Caco-2 (cell line): ENCODE measurements at regions not wholly inside any gene's neighbourhood (a gene's known extent, or its start where the extent isn't known, plus 50 kb on each side); places are given as distances from the start of the nearest gene placed in this dataset.

ENCODE experiments used
- BruUV-seq: library from RNA; stranded (reverse); fragments of 400-500 nt; replicated peaks from 2 replicates; lab custom pipeline; 2021; lab: Mats Ljungman, UMichigan
- CTCF ChIA-PET: fragments of 300-600 bp; sonication (Branson Sonifier 250); formaldehyde crosslinking; loops from one replicate; lab custom pipeline; 2022; ENCODE audit warnings: antibody characterized with exemption; lab: Charles Lee
- POLR2A ChIA-PET: fragments of 300-600 bp; sonication (Branson Sonifier 250); formaldehyde crosslinking; loops from one replicate; lab custom pipeline; 2022; ENCODE audit warnings: antibody characterized with exemption; lab: Charles Lee
- DNase-seq, 2 experiments: peaks; one replicate each; pipeline versions ENCODE4 v3.0.0 to v3.0.0-alpha.2; 2020 to 2022
- H3K27me3 ChIP-seq: replicated peaks from 2 replicates; pipeline ENCODE4 v1.6.0; 2011; ENCODE audit warnings: low read length; ENCODE audit not compliant: control insufficient read depth, insufficient read depth
- H3K36me3 ChIP-seq: 2 replicates; pipeline ENCODE4 v1.5.1; 2011; ENCODE audit warnings: low read length; ENCODE audit not compliant: control insufficient read depth, insufficient read depth
- H3K4me1 ChIP-seq: fragments of 250-450 bp; sonication (Bioruptor Pico); 2 replicates; pipeline ENCODE4 v1.5.1; 2020; ENCODE audit warnings: mild to moderate bottlenecking
- H3K4me3 ChIP-seq: 2 replicates; pipeline ENCODE4 v1.5.1; 2011; ENCODE audit warnings: low read depth, mild to moderate bottlenecking, control low read depth, low read length
- H3K9me3 ChIP-seq: fragments of 250-450 bp; sonication (Bioruptor Pico); 2 replicates; pipeline ENCODE4 v1.5.1; 2020; ENCODE audit warnings: mild to moderate bottlenecking, moderate library complexity
- H3K27ac Mint-ChIP-seq: one replicate; pipeline ENCODE4 v1.8.0; 2022; ENCODE audit warnings: mixed read lengths; ENCODE audit not compliant: unreplicated experiment
- H3K27me3 Mint-ChIP-seq: one replicate; pipeline ENCODE4 v1.8.0; 2022; ENCODE audit warnings: mixed read lengths; ENCODE audit not compliant: insufficient read depth, unreplicated experiment
- H3K36me3 Mint-ChIP-seq: one replicate; pipeline ENCODE4 v1.8.0; 2022; ENCODE audit warnings: mild to moderate bottlenecking, mixed read lengths; ENCODE audit not compliant: insufficient read depth, unreplicated experiment
- H3K4me1 Mint-ChIP-seq: one replicate; pipeline ENCODE4 v1.8.0; 2022; ENCODE audit warnings: low read depth, mixed read lengths; ENCODE audit not compliant: unreplicated experiment
- H3K4me3 Mint-ChIP-seq: one replicate; pipeline ENCODE4 v1.8.0; 2022; ENCODE audit warnings: mild to moderate bottlenecking, moderate library complexity, mixed read lengths; ENCODE audit not compliant: unreplicated experiment
- H3K9me3 Mint-ChIP-seq: one replicate; pipeline ENCODE4 v1.8.0; 2022; ENCODE audit warnings: mixed read lengths; ENCODE audit not compliant: unreplicated experiment
- intact Hi-C: fragments of 100-400 bp; cut with micrococcal nuclease; formaldehyde crosslinking; loops from one replicate; pipeline ENCODE4 v1.10.0; 2022; ENCODE audit not compliant: unreplicated experiment
- TF ChIP-seq, protein P1 (sequence below), 2 experiments: fragments of 200-600 bp in 1 of 2; IDR thresholded peaks; 1 replicate in 1 of 2; 2 replicates in 1 of 2; pipeline versions ENCODE4 v1.5.1 to v1.8.0; 2011 to 2022; ENCODE audit warnings: antibody characterized with exemption in 1 of 2, control low read depth in 1 of 2, inconsistent platforms in 1 of 2, low read depth in 1 of 2, low read length in 1 of 2, mild to moderate bottlenecking in 1 of 2, moderate library complexity in 1 of 2; ENCODE audit not compliant: insufficient read depth in 1 of 2, severe bottlenecking in 1 of 2, unreplicated experiment in 1 of 2

DNA sequence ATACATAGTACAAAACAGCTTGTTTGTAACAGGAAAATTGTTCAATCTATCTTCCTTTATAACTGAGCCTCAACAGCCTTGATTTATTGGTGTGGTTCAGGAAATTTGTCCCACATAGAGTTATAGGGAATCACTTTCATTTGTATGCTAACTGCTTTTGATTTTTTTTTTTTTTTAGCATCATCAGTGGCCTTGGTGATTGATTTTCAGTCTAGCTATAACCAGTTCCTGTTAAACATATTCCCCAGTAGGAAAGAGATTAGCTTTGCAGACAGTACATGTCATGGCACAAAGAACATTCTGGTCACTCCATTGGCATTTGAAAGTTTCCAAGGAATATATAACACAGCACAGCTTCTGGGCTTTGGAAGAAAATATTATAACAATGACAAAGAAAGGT is 337.3 kb upstream of the TMPO start:
- POLR2A ChIA-PET, result no interaction called here

DNA sequence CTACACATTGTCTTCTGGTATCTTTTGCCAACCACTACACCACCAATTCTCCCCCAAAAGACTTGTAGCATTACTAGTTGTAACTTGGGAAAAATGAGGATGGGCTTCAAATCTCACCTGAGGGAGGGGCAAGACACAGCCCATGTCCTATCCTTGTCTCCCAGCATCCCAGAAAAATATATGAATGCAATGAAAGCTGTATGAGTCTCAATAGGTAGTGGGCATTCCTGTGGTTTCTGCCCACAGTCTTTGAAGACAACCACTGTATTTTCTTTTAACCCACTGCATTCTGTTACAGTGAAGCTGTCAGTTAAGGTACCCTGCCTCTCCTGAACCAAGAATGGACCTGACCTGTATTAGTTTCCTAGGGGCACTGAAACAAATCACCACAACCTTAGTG is 336.2 kb upstream of the TMPO start:
- ChIA-PET CTCF (no interaction called here), POLR2A (no interaction called here)
- H3K4me3 ChIP-seq, result no peak overlapping the region
- Mint-ChIP-seq H3K27me3 (no peaks in the 10 kb centered on the region), H3K36me3 (no peaks in the 10 kb centered on the region), H3K4me3 (no peak overlapping the region), H3K4me1 (no peaks in the 10 kb centered on the region), H3K9me3 (no peaks in the 10 kb centered on the region), H3K27ac (no peak overlapping the region)
- TF ChIP-seq, protein P1, sequence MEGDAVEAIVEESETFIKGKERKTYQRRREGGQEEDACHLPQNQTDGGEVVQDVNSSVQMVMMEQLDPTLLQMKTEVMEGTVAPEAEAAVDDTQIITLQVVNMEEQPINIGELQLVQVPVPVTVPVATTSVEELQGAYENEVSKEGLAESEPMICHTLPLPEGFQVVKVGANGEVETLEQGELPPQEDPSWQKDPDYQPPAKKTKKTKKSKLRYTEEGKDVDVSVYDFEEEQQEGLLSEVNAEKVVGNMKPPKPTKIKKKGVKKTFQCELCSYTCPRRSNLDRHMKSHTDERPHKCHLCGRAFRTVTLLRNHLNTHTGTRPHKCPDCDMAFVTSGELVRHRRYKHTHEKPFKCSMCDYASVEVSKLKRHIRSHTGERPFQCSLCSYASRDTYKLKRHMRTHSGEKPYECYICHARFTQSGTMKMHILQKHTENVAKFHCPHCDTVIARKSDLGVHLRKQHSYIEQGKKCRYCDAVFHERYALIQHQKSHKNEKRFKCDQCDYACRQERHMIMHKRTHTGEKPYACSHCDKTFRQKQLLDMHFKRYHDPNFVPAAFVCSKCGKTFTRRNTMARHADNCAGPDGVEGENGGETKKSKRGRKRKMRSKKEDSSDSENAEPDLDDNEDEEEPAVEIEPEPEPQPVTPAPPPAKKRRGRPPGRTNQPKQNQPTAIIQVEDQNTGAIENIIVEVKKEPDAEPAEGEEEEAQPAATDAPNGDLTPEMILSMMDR (IDR thresholded peaks at IDR 0.05; ENCODE audit: insufficient read depth in 1 of 2, low read depth in 1 of 2, low read length in 1 of 2, severe bottlenecking in 1 of 2, unreplicated experiment in 1 of 2), result no peak
- H3K36me3 ChIP-seq, result no peaks in the 10 kb centered on the region
- no peaks in the 10 kb centered on the region for H3K4me1 ChIP-seq
- H3K27me3 ChIP-seq, result no peaks in the 10 kb centered on the region
- DNase-seq, result no peak
- no peaks in the 10 kb centered on the region for H3K9me3 ChIP-seq
- intact Hi-C loops, result no loop called here
- BruUV-seq, result no TSS peak

More for the DNA sequence above, 337.3 kb upstream of the TMPO start:
- Mint-ChIP-seq H3K9me3 (no peaks in the 10 kb centered on the region), H3K4me3 (no peak overlapping the region), H3K27me3 (no peaks in the 10 kb centered on the region), H3K4me1 (no peaks in the 10 kb centered on the region), H3K27ac (no peak overlapping the region), H3K36me3 (no peaks in the 10 kb centered on the region)
- no TSS peak for BruUV-seq
- TF ChIP-seq, protein P1 (IDR thresholded peaks at IDR 0.05; ENCODE audit: insufficient read depth in 1 of 2, low read depth in 1 of 2, low read length in 1 of 2, severe bottlenecking in 1 of 2, unreplicated experiment in 1 of 2), result no peak
- no peaks in the 10 kb centered on the region for H3K4me1 ChIP-seq
- H3K27me3 ChIP-seq, result no peaks in the 10 kb centered on the region
- no peak for DNase-seq
- CTCF ChIA-PET, result no interaction called here
- H3K4me3 ChIP-seq, result no peak overlapping the region
- H3K9me3 ChIP-seq, result no peaks in the 10 kb centered on the region
- intact Hi-C loops, result no loop called here
- no peaks in the 10 kb centered on the region for H3K36me3 ChIP-seq

DNA sequence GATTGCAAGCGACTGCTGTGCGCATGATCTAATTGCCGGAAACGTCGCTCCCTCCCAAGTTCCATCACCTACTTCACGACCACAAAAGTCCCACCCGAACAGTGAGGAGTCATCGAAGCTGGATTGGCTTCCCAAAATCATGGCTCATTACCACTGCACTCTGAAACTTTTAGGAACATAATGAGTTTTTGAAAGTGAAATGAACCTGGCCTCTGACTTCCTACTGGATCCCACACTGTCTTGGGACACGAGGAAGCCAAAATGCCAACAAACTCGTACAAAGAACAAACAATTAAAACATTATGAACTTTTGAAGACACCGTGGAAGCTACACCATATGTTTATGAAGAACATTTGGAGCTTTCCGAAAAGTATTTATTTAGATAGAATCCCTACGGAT is 334.8 kb upstream of the TMPO start:
- TF ChIP-seq, protein P1 (IDR thresholded peaks at IDR 0.05; ENCODE audit: insufficient read depth in 1 of 2, low read depth in 1 of 2, low read length in 1 of 2, severe bottlenecking in 1 of 2, unreplicated experiment in 1 of 2), result no peak
- Mint-ChIP-seq H3K27ac (no peak overlapping the region), H3K4me1 (no peaks in the 10 kb centered on the region), H3K4me3 (no peak overlapping the region), H3K27me3 (no peaks in the 10 kb centered on the region), H3K36me3 (no peaks in the 10 kb centered on the region), H3K9me3 (no peaks in the 10 kb centered on the region)
- Histone ChIP-seq H3K9me3 (no peaks in the 10 kb centered on the region), H3K4me3 (no peak overlapping the region), H3K4me1 (no peaks in the 10 kb centered on the region), H3K36me3 (no peaks in the 10 kb centered on the region), H3K27me3 (no peaks in the 10 kb centered on the region)
- no TSS peak for BruUV-seq
- intact Hi-C loops, result no loop called here
- POLR2A ChIA-PET, result no interaction called here
- CTCF ChIA-PET, result no interaction called here
- DNase-seq, result no peak
